Ramos (cell line): ENCODE measurements at regions not wholly inside any gene's neighbourhood (a gene's known extent, or its start where the extent isn't known, plus 50 kb on each side); places are given as distances from the start of the nearest gene placed in this dataset.

ENCODE experiments used
- in situ Hi-C: fragments of 300-500 bp; cut with MboI; formaldehyde crosslinking; loops from one replicate; pipeline ENCODE4 v1.14.3; 2022; ENCODE audit warnings: low sequenced_read_pairs; ENCODE audit not compliant: unreplicated experiment

DNA sequence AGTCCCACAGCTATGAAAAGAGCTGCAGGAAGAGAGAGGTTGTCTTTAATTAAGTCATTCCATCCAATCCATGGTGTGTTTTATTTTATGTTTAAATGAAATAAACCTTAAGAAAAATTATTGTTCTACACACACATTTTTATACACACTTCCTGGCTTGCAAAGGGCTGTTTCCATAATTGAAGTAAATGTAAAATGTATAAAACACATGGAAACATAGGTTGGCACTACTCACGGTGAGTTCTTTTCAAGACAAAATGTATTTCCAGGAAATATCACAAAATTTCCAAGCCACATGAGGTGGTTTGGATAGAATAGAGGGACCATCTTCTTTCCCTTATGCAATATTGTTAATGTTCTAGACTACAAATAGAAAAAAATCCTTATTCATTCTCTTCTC, 426.8 kb upstream of the USP24 start:
- in situ Hi-C loops, result no loop called here

DNA sequence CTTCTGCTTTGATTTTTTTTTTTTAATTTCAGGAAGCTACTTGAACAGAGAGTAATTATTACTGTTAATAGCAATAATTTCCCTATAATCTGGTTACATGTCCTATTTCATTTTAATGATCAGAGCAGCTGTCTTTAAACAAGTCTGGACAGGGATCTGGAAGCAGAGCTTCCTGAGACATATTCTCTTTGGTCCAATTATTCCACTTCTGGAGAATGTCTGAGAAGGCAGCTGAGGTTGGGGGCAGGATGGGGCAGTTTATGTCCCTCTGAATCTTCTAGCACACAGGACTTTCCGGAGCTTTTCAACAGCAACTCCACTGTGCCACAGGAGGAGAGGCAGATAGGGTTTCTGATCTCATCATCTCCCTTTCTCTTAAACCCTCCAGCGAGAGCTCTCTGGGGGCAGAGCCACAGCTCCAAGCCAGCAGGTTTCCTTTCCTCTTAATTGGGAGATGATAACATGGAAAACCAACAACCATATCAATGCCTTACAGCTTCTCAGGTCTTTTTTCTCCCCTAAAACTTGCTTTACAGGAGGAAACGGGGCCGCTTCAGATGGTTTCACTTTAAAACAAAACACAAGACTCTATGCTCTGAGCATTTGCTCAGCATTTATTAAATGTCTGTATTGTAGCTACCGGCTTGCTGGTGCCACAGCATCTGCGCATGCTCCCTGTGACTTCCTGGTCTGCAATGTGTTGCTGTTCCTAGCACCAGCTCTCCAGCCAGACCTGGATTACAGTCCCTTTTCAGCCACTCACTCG, 425.7 kb upstream of the USP24 start:
- in situ Hi-C loops, result no loop called here

DNA sequence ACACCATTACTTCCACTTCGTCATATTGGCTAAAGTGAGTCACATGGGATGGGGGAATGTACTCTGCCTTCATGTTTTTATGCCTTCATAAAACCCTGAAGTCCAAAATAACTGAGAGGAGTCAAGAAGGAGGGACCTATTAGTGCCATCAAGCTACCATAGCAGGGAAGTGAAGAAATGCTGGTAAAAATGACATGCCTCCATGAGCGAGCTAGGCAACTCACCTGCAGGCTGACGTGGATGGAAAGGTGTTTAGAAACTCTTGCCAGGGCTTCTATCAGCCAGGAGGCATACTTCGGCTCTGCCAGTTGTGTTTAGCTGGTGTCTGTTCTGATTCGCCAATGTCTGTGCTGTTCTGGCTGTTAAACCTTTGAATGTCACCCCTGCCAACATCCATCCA, 424.4 kb upstream of the USP24 start:
- in situ Hi-C loops, result no loop called here

DNA sequence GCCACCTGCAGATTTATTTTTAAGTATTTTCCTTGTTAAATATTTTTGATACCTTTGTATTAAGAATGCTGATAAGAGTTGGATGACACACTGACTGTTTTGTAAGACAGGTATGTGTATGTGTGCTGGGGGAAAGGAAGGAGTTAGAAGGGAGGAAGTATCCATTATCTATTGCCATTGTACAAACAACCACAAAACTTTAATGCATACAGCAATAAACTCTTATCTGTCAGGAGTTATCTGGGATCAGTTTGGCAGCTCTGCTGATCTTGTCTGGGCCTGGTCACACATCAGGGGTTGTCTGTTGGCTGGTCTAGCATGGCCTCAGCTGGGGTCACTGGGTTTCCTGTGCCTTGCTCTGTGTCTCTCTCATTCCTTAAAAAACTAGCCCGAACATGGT, 423.9 kb upstream of the USP24 start:
- in situ Hi-C loops, result no loop called here

DNA sequence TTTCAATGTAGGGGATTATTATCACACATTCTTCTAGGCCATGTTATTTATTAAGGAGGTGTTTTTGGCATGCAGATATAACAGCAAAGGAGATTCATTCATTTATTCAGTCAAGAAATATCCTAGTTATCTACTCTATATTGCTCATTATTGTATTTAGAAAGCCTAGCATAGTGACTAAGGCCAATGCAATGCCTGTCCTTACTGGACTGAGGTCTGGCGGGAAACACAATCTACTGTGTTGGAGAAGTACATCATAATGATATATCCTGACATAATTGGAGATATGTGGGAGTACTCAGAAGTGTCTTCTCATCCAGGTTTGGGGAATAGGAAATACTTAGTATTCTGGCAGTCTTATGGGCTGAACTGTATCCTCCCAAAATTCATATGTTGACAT, 421.5 kb upstream of the USP24 start:
- in situ Hi-C loops, result no loop called here

DNA sequence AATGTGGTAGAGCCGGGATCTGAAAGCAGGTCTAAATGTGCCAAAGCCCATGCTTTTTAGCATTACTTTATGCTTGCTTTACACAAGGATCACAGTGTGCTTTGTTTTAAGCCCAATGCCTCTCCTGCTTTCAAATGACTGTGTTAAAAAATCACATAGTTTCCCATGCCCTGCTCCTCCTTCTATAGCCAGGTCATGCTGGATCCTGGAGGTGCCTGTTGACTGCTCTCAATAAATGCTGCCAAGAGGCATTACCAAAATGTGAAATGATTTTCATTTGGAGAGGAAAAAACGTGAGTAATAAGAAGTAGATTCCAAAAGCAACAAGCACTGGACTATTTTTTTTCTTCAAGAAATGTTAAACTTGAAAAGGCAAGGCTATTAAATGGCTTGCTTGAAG, 420.7 kb upstream of the USP24 start:
- in situ Hi-C loops, result no loop called here

DNA sequence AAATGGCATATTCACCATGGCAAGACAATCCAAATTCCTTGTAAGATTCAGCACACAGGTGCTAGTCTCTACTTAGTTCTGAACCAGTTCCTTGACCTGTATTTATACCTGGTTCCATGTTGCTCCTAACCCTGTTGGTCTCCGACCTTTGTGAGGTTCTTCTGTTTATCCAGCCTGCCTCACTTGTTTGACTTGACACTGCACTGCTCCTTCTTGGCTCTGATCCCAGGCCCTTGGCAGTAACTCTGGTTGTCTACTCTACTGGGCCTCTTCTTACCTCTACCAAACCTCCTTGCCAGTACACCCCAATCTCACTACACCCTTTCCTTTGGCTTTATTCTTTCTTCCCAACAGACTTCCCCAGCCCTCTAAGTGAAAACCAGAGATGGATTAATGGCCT, 419.4 kb upstream of the USP24 start:
- in situ Hi-C loops, result no loop called here

DNA sequence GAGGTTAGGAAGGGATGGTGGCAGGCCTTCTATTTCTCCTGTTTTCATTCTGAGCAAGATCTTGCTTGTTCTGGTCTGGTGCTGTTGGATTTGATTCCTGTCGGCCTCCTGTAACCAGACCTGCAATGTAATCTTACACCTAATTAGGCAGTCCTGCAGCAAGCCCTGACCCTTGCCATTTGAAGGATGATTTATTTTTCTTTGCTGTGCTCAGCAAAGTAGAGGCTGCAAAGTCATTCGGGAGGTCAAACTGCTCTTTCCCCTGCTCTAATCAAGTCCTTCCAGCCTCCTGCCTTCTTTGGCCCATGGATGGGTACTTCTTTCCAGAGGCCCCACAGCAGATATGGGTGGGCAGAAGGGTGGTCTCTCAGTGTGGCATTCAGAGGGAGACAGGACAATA, 417.7 kb upstream of the USP24 start:
- in situ Hi-C loops, result no loop called here

DNA sequence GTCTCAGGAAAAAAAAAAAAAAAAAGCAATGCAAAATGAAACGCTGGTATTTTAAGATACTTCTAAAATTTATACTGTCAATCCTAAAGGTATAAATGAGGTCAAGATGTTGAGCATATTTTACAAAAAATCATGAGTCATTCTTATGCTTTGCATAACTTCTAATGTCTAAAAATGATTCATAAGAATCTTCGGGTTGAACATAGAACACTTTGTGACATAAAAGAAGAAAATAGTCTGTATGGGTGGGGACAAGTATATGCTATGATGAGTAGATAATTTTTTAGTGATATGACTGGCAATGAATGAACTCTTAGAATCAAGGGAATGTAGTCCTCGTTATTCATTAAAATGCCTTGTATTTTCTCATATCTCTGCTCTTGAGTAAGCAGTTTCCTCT, 416.9 kb upstream of the USP24 start:
- in situ Hi-C loops, result no loop called here

DNA sequence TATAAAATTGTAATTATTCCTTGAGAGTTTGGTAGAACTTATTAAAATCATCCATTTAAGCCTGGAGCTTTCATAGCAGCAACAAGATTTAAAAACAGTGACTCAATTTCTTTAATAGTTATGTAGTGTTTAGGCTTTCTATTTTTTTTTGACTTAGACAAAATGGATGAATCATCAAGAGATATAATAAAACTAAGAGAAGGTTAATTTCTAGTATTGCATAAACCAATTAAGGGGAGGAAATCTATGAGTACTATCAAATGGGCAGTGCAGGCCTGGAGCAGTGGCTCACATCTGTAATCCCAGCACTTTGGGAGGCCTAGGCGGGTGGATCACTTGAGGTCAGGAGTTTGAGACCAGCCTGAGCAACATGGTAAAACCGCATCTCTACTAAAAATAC, 416.3 kb upstream of the USP24 start:
- in situ Hi-C loops, result no loop called here

DNA sequence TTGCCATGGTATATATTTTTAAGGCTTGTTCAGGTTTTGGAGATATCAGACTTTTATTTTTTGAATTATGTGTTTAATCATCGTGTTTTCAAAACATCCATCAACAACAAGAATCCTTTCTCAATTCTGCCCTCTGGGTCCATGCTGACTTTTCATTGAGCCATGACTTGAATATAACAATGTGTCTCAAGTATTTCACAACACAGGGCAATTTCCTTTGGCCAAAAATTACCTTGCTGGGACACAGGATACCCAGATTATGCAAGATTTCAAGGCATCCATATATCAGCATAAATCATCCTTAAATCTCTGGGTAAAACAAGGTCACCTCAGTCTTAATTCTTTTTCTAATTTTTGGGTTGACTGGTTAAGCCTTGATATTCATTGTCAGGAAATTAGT, 411.2 kb upstream of the USP24 start:
- in situ Hi-C loops, result no loop called here

DNA sequence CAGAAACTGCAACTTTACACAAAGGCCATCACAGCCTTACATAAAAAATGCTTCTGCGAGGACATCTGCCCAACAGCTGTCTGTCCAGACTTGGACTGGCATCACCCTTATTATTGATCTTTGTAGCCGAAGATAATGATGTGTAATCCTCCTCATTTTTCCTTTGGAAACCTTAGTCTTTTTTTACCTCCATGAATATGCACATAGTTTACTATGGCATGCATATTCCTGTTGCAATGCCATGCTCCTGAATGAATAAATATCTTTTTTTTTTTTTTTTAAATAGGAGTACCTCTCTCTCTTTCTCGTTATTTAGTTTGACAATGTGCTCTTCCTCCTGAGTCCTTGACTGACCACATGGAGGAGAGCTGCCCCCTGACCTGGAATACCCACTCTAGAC, 409.6 kb upstream of the USP24 start:
- in situ Hi-C loops, result no loop called here

DNA sequence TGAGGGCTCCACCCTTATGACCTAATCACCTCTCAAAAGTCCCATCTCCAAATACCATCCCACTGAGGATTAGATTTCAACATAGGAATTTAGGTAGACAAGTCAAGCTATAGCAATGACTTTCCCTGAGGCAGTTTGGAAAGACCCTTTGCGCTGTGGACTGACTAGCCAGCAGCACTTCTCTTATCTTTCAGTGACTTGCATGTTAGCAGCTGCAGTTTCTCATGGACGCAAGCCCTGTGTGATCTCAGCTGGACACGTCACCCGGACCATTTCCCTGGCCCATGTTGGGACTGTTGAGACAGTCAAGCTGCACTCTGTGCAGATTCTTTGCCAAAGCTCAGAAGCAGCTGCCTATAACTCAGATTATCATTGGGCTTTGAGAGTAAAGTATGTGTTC, 408.1 kb upstream of the USP24 start:
- in situ Hi-C loops, result no loop called here

DNA sequence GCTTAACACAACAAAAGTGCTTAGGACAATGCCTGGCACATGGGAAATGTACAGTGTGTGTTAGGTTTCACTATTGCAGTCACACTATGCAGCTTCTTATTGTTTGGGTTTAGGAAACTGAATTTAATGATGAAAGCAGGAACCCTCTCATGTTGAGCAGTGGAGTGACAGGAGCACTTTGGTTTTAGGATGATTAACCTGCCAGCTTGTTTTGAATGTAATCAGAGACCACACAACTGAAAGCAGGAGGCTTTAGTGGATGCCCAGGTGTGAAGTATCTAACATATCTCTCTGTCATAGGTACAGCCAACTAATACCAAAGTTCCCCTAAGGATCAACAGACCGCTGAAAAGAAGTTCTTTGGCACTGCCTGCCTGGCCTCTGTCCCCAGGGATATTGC, 406.9 kb upstream of the USP24 start:
- in situ Hi-C loops, result no loop called here

DNA sequence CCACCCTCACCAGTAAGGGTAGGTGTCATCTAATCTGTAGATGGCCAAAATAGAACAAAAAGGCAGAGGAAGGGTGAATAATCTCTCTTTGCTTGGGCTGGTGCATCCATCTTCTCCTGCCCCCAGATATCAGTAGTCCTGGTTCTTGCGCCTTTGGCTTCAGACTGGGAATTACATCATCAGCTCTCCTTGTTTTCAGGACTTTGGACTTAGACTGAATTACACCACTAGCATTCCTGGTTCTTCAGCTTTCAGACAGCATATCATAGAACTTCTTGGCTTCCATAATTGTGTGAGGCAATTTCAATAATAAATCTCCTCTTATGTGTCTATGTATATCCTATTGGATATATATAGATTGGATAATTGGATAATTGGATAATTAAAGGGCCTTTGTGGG, 403.0 kb upstream of the USP24 start:
- in situ Hi-C loops, result no loop called here

DNA sequence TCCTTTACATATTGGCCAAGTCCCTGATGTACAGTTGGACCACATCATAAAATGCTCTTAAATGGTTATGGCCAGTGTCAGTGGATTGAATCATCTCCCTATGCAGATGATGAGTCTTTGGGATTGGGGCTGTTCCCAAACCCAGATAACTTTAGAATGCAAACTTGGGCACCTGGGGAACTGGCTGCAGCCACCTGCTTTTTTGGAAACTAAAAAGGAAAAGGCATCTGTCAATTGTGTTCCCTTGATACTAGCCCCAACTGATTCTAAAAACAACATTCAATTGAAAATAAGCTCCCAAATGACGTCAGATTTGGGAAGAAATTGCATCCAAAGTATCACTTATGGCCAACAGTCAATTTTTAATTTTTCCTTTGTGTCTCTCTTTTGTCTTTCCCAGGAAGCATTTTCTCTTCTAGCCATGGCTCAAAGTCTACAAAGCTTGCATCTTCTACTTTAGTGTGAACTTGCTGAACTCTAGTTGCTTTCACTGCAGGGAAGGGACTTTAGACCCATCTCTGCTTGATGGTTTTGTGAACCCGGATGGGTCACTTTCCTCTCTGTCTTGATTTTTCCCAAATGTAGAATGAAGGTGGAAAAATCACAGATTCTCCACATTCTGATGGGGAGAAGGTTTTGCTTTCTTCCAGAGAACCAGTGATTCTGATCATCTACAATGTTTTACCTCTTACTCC, 402.3 kb upstream of the USP24 start:
- in situ Hi-C loops, result no loop called here

DNA sequence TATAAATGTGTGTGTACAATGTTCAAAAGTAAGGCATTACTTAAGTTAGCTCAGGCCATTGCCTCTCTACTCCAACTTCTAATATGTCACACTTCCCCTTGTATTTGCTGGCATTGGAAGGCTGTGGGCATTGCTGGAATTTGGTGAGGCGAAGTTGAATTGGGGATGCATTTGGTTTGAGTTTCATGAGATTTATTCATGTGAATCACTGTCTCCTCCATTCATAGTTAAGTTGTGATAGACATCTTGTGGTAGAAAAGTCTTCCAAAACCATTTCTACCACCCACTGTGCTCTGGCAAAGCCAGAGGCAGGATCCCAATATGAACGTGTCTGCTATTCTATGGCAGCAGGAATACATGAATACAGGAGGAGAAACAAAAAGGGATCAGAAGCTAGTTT, 397.8 kb upstream of the USP24 start:
- in situ Hi-C loops, result no loop called here

DNA sequence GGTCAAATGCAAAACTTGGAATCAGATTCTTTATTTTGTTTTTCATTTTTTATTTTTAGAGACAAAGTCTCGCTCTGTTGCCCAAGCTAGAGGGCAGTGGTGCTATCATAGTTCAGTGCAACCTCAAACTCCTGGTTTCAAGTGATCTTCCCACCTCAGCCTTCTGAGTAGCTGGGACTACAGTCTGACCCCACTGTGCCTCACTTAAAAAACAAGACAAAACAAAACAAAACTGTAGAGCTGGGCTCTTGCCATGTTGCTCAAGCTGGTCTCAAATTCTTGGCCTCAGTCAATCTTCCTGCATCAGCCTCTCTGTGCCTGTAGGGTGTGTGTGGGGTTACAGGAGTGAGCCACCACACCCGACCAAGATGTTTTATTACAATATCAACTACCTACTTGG, 396.0 kb upstream of the USP24 start:
- in situ Hi-C loops, result no loop called here

DNA sequence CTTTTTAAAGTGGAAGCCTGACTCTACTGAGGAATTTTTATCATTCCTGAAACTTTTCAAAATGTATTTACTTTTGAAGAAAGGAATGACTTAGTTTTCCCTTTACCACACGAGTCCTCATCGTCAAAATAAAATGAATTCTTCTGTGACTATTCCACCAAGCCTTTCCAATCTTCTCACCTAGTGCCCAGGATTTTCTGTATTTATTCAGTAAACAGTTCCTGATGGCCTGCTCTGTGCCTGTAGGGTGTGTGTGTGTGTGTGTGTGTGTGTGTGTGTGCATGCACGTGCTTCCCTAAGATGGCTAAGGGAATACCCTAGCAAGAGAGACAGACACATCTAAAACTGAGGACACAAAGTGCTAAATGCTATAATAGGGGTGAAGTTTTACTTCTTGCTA, 395.0 kb upstream of the USP24 start:
- in situ Hi-C loops, result no loop called here

DNA sequence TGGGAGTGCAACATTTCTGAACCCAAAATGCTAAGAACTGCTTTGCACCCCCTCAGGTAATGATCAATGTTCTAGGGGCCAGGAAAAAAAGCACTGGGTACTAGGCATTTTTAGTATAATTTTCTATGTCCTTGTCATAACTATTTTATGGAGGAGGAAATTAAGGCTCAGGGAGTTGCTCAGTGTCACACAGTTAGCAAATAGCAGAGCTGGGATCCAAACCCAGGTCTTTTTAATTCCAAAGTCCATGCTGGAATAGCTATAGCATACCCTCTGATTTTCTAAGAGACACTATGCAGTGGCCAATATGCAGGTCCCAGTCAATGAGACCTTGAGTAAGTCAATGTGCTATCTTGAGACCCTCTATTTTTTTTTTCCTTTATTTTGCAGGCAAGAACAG, 394.5 kb upstream of the USP24 start:
- in situ Hi-C loops, result no loop called here

DNA sequence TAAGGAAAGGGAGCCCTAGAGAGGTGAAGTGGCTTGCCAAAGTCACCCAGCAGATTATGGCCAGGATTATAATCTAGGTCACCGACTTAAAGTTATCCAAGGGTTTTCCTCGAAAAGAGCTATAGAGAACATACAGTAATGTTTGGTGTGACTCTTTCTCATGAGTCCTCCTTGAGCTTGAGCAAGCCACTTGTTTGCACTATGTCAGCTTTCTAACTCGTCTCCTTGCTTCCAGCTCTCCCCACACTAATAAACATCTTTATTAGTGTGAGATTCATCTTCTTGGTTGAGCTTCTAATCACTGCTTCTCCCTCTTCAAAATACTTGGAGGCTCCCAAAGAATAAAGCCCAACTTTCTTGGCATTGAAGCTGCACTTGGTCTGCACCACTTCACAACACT, 390.0 kb upstream of the USP24 start:
- in situ Hi-C loops, result no loop called here

DNA sequence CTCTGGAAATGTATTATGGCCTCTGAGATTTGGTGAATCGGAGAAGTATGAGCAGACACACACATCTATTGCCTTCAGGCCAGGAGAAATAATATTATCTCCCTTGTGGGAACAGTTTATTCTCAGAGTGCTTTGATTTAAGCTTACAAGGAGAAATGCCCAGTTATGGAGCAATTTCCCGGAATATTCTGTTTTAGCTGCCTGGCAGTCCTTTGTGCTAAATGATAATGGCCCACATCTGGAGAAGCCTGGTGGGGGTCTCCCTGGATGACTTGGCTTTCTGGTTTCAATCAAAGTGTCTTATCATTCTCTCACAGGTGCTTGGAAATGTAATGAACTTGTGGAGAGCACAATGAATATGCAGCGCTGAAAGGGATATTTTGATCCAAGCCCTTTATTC, 389.6 kb upstream of the USP24 start:
- in situ Hi-C loops, result no loop called here
